Heart left ventricle (tissue), 16 donors: ENCODE measurements at regions not wholly inside any gene's neighbourhood (a gene's known extent, or its start where the extent isn't known, plus 50 kb on each side); places are given as distances from the start of the nearest gene placed in this dataset.

ENCODE experiments used
- ATAC-seq, 4 donors: fragments of 200-7000 bp; cut with Tn5 transposase; one replicate each; pipeline ENCODE4 v1.9.1; 2020 to 2022; ENCODE audit warnings: moderate library complexity in 4 of 4, mild to moderate bottlenecking in 3 of 4, moderate number of reproducible peaks in 1 of 4
- DNase-seq, 5 donors: peaks; one replicate each; pipeline ENCODE4 v3.0.0-alpha.2; 2020
- H3K27ac ChIP-seq, 12 donors: fragments of 200-600 bp; sonication (generic) in 4 of 12; one replicate each; pipeline versions ENCODE4 v1.5.0 to v1.8.0; 2016 to 2022; ENCODE audit warnings: mild to moderate bottlenecking in 2 of 12
- H3K27me3 ChIP-seq, 9 donors: fragments of 200-600 bp; sonication (generic) in 2 of 9; one replicate each; pipeline versions ENCODE4 v1.5.1 to v1.8.0; 2016 to 2022; ENCODE audit warnings: mild to moderate bottlenecking in 3 of 9
- H3K36me3 ChIP-seq, 9 donors: fragments of 200-600 bp; sonication (generic) in 2 of 9; one replicate each; pipeline versions ENCODE4 v1.5.0 to v1.8.0; 2018 to 2022; ENCODE audit warnings: mild to moderate bottlenecking in 2 of 9
- H3K4me1 ChIP-seq, 12 donors: fragments of 200-600 bp; sonication (generic) in 4 of 12; one replicate each; pipeline versions ENCODE4 v1.5.0 to v1.8.0; 2016 to 2022; ENCODE audit warnings: mild to moderate bottlenecking in 3 of 12
- H3K4me3 ChIP-seq, 12 donors: fragments of 200-600 bp; sonication (generic) in 4 of 12; one replicate each; pipeline versions ENCODE4 v1.5.0 to v1.8.0; 2017 to 2022; ENCODE audit warnings: mild to moderate bottlenecking in 9 of 12, moderate library complexity in 4 of 12
- H3K9me3 ChIP-seq, 12 donors: fragments of 200-600 bp; sonication (generic) in 4 of 12; one replicate each; pipeline versions ENCODE4 v1.5.0 to v1.8.0; 2016 to 2022; ENCODE audit warnings: mild to moderate bottlenecking in 1 of 12
- POLR2A ChIP-seq, 2 donors: fragments of 450-650 bp; IDR thresholded peaks; one replicate each; pipeline ENCODE4 v1.6.1; 2017; ENCODE audit warnings: antibody characterized with exemption in 2 of 2, mild to moderate bottlenecking in 2 of 2, moderate library complexity in 2 of 2
- WGBS, 4 donors: extraction: QIAGEN DNeasy Blood & Tissue Kit in 2 of 4; methylation state at CpG; one replicate each; pipeline versions ENCODE4 v1.1.5 to v1.1.7; 2013 to 2018; 5-methylcytosine and 5-hydroxymethylcytosine counted together
- intact Hi-C, 10 donors: fragments of 100-400 bp; cut with DNase I; formaldehyde crosslinking; loops; one replicate each; pipeline versions ENCODE4 v1.11.1 to v1.14.2; 2022
- TF ChIP-seq, protein P1 (sequence below), 12 donors: fragments of 200-600 bp; sonication (generic) in 4 of 12; IDR thresholded peaks; one replicate each; pipeline versions ENCODE4 v1.5.0 to v1.8.0; 2018 to 2022; ENCODE audit warnings: antibody characterized with exemption in 12 of 12, mild to moderate bottlenecking in 5 of 12
- donor health status: ischemic (EF 13 %, LVEDD 7.1; RV severe dilation, severe dysfunction).
- donor health status: healthy with polysubstance abuse.
- donor health status: DM: no; HTN: yes; CAD: no.
- donor health status: DM: no; HTN: no; CAD: no.
- donor health status: ischemic (EF 25% LVEDD 6.9; RV normal size, moderate dysfunction).
- donor health status: ischemic (EF 25% LVEDD 5.7; RV mildly dilated, moderate dysfunction).
- donor health status: healthy.
- donor health status: DM: yes; HTN: yes; CAD: no.
- donor health status: ischemic (EF 35%, LVEDD 5.7; RV mildly dilated, moderate dysfunction).
- donor health status: nonischemic (EF 11% LVEDD 7.7; RV severe dilation, severe dysfunction).
- donor health status: DM: yes; HTN: yes; CAD: no.
- donor health status: PGD.
- donor health status: ischemic (EF 29% LVEDD 5.4; RV normal size, mild dysfunction).
- donor health status: nonischemic (EF 23%, LVEDD 6.1; RV moderate dilation, normal function).

DNA sequence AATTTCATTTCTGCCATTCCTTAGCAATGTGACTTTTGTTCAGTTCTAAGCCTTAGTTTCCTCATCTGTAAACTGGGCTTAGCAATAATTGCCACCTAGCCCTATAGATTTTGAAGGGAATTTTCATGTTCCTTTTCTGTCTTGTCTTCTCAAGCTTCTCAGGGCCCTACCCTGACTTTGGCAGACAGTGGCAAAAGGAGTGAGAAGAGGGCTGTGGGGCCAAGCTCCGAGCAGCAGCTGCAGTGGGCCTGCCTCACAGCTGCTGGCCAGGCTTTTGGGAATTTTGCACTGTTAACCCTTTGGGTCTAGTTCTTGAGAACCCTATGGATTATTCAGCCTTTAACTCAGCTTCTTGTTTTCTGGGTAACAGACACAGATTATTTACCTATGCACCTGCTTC, 67.6 kb upstream of the IGSF1 start:
- Histone ChIP-seq H3K36me3 (no peaks in the 10 kb centered on the region), H3K4me1 (no peaks in the 10 kb centered on the region), H3K4me3 (no peak overlapping the region), H3K9me3 (no peaks in the 10 kb centered on the region), H3K27ac (no peak overlapping the region), H3K27me3 (peaks cover 0 to 13% (median 0%) of the 10 kb centered on the region in 9 donors)
- no peak for TF ChIP-seq POLR2A (IDR thresholded peaks at IDR 0.05)
- TF ChIP-seq, protein P1, sequence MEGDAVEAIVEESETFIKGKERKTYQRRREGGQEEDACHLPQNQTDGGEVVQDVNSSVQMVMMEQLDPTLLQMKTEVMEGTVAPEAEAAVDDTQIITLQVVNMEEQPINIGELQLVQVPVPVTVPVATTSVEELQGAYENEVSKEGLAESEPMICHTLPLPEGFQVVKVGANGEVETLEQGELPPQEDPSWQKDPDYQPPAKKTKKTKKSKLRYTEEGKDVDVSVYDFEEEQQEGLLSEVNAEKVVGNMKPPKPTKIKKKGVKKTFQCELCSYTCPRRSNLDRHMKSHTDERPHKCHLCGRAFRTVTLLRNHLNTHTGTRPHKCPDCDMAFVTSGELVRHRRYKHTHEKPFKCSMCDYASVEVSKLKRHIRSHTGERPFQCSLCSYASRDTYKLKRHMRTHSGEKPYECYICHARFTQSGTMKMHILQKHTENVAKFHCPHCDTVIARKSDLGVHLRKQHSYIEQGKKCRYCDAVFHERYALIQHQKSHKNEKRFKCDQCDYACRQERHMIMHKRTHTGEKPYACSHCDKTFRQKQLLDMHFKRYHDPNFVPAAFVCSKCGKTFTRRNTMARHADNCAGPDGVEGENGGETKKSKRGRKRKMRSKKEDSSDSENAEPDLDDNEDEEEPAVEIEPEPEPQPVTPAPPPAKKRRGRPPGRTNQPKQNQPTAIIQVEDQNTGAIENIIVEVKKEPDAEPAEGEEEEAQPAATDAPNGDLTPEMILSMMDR (IDR thresholded peaks at IDR 0.05): no peak
- DNase-seq (no peak), ATAC-seq (no peak)
- 20 to 38% (median 32%) methylated on average over 1 of the region's 1 CpG for WGBS, 4 donors
- intact Hi-C loops: no loop called here

DNA sequence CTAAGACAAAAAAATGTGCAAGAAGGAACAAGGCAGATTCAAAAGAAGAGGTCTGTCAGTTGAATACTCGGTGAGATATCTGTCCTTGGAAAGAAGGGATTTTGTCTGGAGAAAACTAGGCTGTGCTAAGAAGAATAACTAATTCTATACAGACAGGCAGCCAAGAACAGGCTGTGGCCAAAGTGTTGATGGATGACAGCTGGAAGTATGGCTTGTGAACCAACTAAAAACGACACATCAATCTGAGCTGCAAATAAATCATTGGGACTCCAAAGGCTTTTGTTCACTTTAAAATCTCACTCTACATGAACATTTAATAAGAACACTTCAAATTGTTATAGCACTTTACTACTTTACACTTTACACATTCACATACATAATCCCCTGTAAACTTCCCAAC, 70.5 kb upstream of the IGSF1 start:
- Histone ChIP-seq H3K4me3 (no peak overlapping the region), H3K9me3 (no peaks in the 10 kb centered on the region), H3K4me1 (no peaks in the 10 kb centered on the region), H3K27ac (no peak overlapping the region), H3K27me3 (peaks cover 0 to 27% (median 0%) of the 10 kb centered on the region in 9 donors), H3K36me3 (no peaks in the 10 kb centered on the region)
- WGBS, 4 donors: 24 to 44% (median 37%) methylated on average over 2 of the region's 2 CpGs
- DNase-seq: no peak
- intact Hi-C loops: no loop called here
- TF ChIP-seq POLR2A (IDR thresholded peaks at IDR 0.05): no peak
- TF ChIP-seq, protein P1 (IDR thresholded peaks at IDR 0.05): no peak
- no peak for ATAC-seq

- H3K27ac ChIP-seq: no peak overlapping the region
- 35 to 48% (median 45%) methylated on average over 3 of the region's 3 CpGs for WGBS, 4 donors
- no peak overlapping the region for H3K4me3 ChIP-seq
- H3K9me3 ChIP-seq: no peaks in the 10 kb centered on the region
- ATAC-seq: no peak
- TF ChIP-seq POLR2A (IDR thresholded peaks at IDR 0.05): no peak
- peaks cover 0 to 33% (median 0%) of the 10 kb centered on the region in 9 donors for H3K27me3 ChIP-seq
- no peaks in the 10 kb centered on the region for H3K4me1 ChIP-seq
- no peak for DNase-seq
- no peaks in the 10 kb centered on the region for H3K36me3 ChIP-seq
- intact Hi-C loops: no loop called here
Measured at GRCh38 chrX:131365766-131366165, 76.7 kb upstream of the IGSF1 start.

DNA sequence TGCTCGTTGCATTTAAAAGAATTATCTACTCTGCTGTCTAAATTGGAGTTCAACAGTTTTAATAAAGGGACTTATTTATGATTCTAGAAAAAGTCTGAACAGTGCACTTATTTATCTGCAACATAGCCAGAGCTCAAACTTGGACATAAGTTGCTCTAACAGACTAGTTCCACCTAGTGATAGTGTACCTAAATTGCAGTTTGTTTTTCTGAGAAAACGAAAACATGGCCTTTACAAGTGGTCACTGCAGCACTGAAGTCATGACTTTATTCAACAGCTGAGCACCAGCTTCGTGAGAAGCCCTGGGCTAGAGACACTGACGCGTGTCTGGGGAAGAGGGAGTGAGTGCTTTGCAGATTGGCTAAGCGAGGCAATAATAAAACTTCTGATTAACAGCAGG, 77.3 kb upstream of the IGSF1 start:
- H3K27me3 ChIP-seq: peaks cover 0 to 37% (median 0%) of the 10 kb centered on the region in 9 donors
- no peaks in the 10 kb centered on the region for H3K9me3 ChIP-seq
- 21 to 28% (median 25%) methylated on average over 6 of the region's 6 CpGs for WGBS, 4 donors
- no peak for DNase-seq
- H3K4me1 ChIP-seq: no peaks in the 10 kb centered on the region
- no peak overlapping the region for H3K4me3 ChIP-seq
- ATAC-seq: no peak
- H3K36me3 ChIP-seq: no peaks in the 10 kb centered on the region
- intact Hi-C loops: no loop called here
- TF ChIP-seq, protein P1 (IDR thresholded peaks at IDR 0.05): peak in 4 of 12 donors; percentile 9 to 21 (median 12)
- TF ChIP-seq POLR2A (IDR thresholded peaks at IDR 0.05): no peak
- no peak overlapping the region for H3K27ac ChIP-seq

DNA sequence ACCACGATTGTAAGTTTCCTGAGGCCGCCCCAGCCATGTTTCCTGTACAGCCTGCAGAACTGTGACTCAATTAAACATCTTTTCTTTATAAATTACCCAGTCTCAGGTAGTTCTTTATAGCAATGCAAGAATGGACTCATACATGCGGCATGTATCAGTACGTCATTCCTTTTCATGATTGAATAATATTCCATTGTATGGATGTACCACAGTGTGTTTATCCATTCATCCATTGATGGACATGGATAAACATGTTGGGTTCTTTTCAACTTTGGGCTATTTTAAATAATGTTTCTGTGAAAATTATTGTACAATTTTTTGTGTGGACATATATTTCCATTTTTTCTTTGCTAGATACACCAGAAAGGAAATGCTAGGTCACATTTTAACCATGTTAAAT, 99.2 kb upstream of the IGSF1 start:
- intact Hi-C loops: no loop called here
- H3K4me1 ChIP-seq: no peaks in the 10 kb centered on the region
- no peak overlapping the region for H3K4me3 ChIP-seq
- H3K36me3 ChIP-seq: no peaks in the 10 kb centered on the region
- peaks cover 0 to 8% (median 0%) of the 10 kb centered on the region in 9 donors for H3K27me3 ChIP-seq
- ATAC-seq (no peak), DNase-seq (no peak)
- 85 to 92% (median 87%) methylated on average over 4 of the region's 4 CpGs for WGBS, 4 donors
- peaks cover 0 to 22% (median 0%) of the 10 kb centered on the region in 12 donors for H3K9me3 ChIP-seq
- no peak overlapping the region for H3K27ac ChIP-seq
- TF ChIP-seq POLR2A (IDR thresholded peaks at IDR 0.05): no peak
- TF ChIP-seq, protein P1 (IDR thresholded peaks at IDR 0.05): no peak
